ENCODE measurements at regions not wholly inside any gene's neighbourhood (a gene's known extent, or its start where the extent isn't known, plus 50 kb on each side); places are given as distances from the start of the nearest gene placed in this dataset.

GRCh38 chr2:204251158-204251997, 293.9 kb upstream of the PARD3B start:
- H3K36me3 ChIP-seq (ENCODE audit: low read length), result no peaks in the 10 kb centered on the region
- no peak overlapping the region for H3K27ac ChIP-seq (ENCODE audit: low read depth, low read length)
- no peaks in the 10 kb centered on the region for H3K27me3 ChIP-seq (ENCODE audit: low read length)
- no peaks in the 10 kb centered on the region for H3K79me2 ChIP-seq (ENCODE audit: insufficient read depth, low read length)
- no peak overlapping the region for H3K4me3 ChIP-seq (ENCODE audit: insufficient read depth, low read length, poor library complexity, severe bottlenecking)
- no peaks in the 10 kb centered on the region for H3K9me3 ChIP-seq (ENCODE audit: insufficient read depth, low read length)
- no peak overlapping the region for H3K9ac ChIP-seq (ENCODE audit: low read length)
- TF ChIP-seq, protein P1, sequence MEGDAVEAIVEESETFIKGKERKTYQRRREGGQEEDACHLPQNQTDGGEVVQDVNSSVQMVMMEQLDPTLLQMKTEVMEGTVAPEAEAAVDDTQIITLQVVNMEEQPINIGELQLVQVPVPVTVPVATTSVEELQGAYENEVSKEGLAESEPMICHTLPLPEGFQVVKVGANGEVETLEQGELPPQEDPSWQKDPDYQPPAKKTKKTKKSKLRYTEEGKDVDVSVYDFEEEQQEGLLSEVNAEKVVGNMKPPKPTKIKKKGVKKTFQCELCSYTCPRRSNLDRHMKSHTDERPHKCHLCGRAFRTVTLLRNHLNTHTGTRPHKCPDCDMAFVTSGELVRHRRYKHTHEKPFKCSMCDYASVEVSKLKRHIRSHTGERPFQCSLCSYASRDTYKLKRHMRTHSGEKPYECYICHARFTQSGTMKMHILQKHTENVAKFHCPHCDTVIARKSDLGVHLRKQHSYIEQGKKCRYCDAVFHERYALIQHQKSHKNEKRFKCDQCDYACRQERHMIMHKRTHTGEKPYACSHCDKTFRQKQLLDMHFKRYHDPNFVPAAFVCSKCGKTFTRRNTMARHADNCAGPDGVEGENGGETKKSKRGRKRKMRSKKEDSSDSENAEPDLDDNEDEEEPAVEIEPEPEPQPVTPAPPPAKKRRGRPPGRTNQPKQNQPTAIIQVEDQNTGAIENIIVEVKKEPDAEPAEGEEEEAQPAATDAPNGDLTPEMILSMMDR (IDR thresholded peaks at IDR 0.05; ENCODE audit: insufficient read depth, low read length, poor library complexity, severe bottlenecking), result no peak
- TF ChIP-seq EZH2phosphoT487 (conservative IDR thresholded peaks at IDR 0.05; ENCODE audit: low read length), result no peak
- H3K4me2 ChIP-seq (ENCODE audit: low read depth, low read length, poor library complexity, severe bottlenecking), result no peak overlapping the region
- H3F3A ChIP-seq (ENCODE audit: insufficient read depth), result no peaks in the 10 kb centered on the region
- H2AFZ ChIP-seq (ENCODE audit: low read depth, low read length, severe bottlenecking), result no peak overlapping the region
- no peaks in the 10 kb centered on the region for H4K20me1 ChIP-seq (ENCODE audit: low read depth, low read length)
- H3K9me2 ChIP-seq (replicated peaks; ENCODE audit: insufficient read depth, low read length), result no peaks in the 10 kb centered on the region

DNA sequence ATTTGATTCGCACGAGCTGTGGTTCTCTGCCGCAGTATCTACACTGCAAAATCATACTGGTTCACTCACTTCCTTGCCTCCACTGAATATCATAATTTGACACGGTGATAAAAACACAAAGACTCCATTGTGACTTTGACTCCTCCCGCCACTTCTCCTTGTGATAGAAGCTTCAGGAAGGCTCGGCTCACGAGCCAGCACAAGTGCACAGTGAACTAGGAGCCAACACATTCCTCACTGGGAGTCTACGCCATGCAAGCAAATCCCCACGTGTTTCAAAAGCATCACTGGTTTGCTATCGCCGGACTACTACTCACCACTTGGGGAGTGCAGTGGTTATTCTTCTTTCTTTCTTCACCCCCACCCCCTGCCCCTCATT, 293.3 kb upstream of the PARD3B start:
- H3K27me3 ChIP-seq (ENCODE audit: low read length), result no peaks in the 10 kb centered on the region
- H3K36me3 ChIP-seq (ENCODE audit: low read length), result no peaks in the 10 kb centered on the region
- no peaks in the 10 kb centered on the region for H3F3A ChIP-seq (ENCODE audit: insufficient read depth)
- H3K9me2 ChIP-seq (replicated peaks; ENCODE audit: insufficient read depth, low read length), result no peaks in the 10 kb centered on the region
- no peak overlapping the region for H2AFZ ChIP-seq (ENCODE audit: low read depth, low read length, severe bottlenecking)
- H4K20me1 ChIP-seq (ENCODE audit: low read depth, low read length), result no peaks in the 10 kb centered on the region
- H3K79me2 ChIP-seq (ENCODE audit: insufficient read depth, low read length), result no peaks in the 10 kb centered on the region
- H3K9ac ChIP-seq (ENCODE audit: low read length), result no peak overlapping the region
- no peak overlapping the region for H3K4me3 ChIP-seq (ENCODE audit: insufficient read depth, low read length, poor library complexity, severe bottlenecking)
- no peak overlapping the region for H3K27ac ChIP-seq (ENCODE audit: low read depth, low read length)
- TF ChIP-seq, protein P1 (IDR thresholded peaks at IDR 0.05; ENCODE audit: insufficient read depth, low read length, poor library complexity, severe bottlenecking), result no peak
- TF ChIP-seq EZH2phosphoT487 (conservative IDR thresholded peaks at IDR 0.05; ENCODE audit: low read length), result no peak
- no peak overlapping the region for H3K4me2 ChIP-seq (ENCODE audit: low read depth, low read length, poor library complexity, severe bottlenecking)
- H3K9me3 ChIP-seq (ENCODE audit: insufficient read depth, low read length), result no peaks in the 10 kb centered on the region

- Histone ChIP-seq H3K4me3 (ENCODE audit: insufficient read depth, low read length, poor library complexity, severe bottlenecking) (no peak overlapping the region), H3K36me3 (ENCODE audit: low read length) (no peaks in the 10 kb centered on the region), H3F3A (ENCODE audit: insufficient read depth) (no peaks in the 10 kb centered on the region), H3K9me3 (ENCODE audit: insufficient read depth, low read length) (no peaks in the 10 kb centered on the region), H3K79me2 (ENCODE audit: insufficient read depth, low read length) (no peaks in the 10 kb centered on the region), H3K9me2 (replicated peaks; ENCODE audit: insufficient read depth, low read length) (no peaks in the 10 kb centered on the region), H3K4me2 (ENCODE audit: low read depth, low read length, poor library complexity, severe bottlenecking) (no peak overlapping the region), H2AFZ (ENCODE audit: low read depth, low read length, severe bottlenecking) (no peak overlapping the region), H3K27ac (ENCODE audit: low read depth, low read length) (no peak overlapping the region), H4K20me1 (ENCODE audit: low read depth, low read length) (no peaks in the 10 kb centered on the region), H3K9ac (ENCODE audit: low read length) (no peak overlapping the region), H3K27me3 (ENCODE audit: low read length) (no peaks in the 10 kb centered on the region)
- TF ChIP-seq, protein P1 (IDR thresholded peaks at IDR 0.05; ENCODE audit: insufficient read depth, low read length, poor library complexity, severe bottlenecking), result no peak
- no peak for TF ChIP-seq EZH2phosphoT487 (conservative IDR thresholded peaks at IDR 0.05; ENCODE audit: low read length)
Measured at GRCh38 chr2:204255071-204255470, 290.2 kb upstream of the PARD3B start.
